ENCODE measurements at regions not wholly inside any gene's neighbourhood (a gene's known extent, or its start where the extent isn't known, plus 50 kb on each side); places are given as distances from the start of the nearest gene placed in this dataset.
A peak's percentile ranks its signal among the peaks of the same experiment; 100 is the strongest.

- no peak for DNase-seq (ENCODE audit: low spot score)
Observed at GRCh38 chr18:66138642-66139041, 387.8 kb downstream of the CDH7 start.

GRCh38 chr18:66136039-66136438, 385.2 kb downstream of the CDH7 start:
- peak; percentile 28 for DNase-seq (ENCODE audit: low spot score)

GRCh38 chr18:66129248-66129647, 378.4 kb downstream of the CDH7 start:
- DNase-seq (ENCODE audit: low spot score) = no peak

GRCh38 chr18:66126266-66126665, 375.5 kb downstream of the CDH7 start:
- no peak for DNase-seq (ENCODE audit: low spot score)

- peak; percentile 16 for DNase-seq (ENCODE audit: low spot score)
Observed at GRCh38 chr18:66124394-66124793, 373.6 kb downstream of the CDH7 start.

- no peak for DNase-seq (ENCODE audit: low spot score)
Observed at GRCh38 chr18:66119347-66119746, 368.5 kb downstream of the CDH7 start.

- no peak for DNase-seq (ENCODE audit: low spot score)
Observed at GRCh38 chr18:66111018-66111417, 360.2 kb downstream of the CDH7 start.

- no peak for DNase-seq (ENCODE audit: low spot score)
Observed at GRCh38 chr18:66110607-66111006, 359.8 kb downstream of the CDH7 start.

GRCh38 chr18:66109981-66110380, 359.2 kb downstream of the CDH7 start:
- DNase-seq (ENCODE audit: low spot score) = no peak

- DNase-seq (ENCODE audit: low spot score) = no peak
Observed at GRCh38 chr18:66107546-66107945, 356.7 kb downstream of the CDH7 start.

GRCh38 chr18:66105016-66105415, 354.2 kb downstream of the CDH7 start:
- DNase-seq (ENCODE audit: low spot score) = no peak

GRCh38 chr18:66103550-66103949, 352.7 kb downstream of the CDH7 start:
- no peak for DNase-seq (ENCODE audit: low spot score)

GRCh38 chr18:66083078-66083477, 332.3 kb downstream of the CDH7 start:
- DNase-seq (ENCODE audit: low spot score) = no peak

- DNase-seq (ENCODE audit: low spot score) = no peak
Observed at GRCh38 chr18:66078925-66079800, 328.4 kb downstream of the CDH7 start.

- DNase-seq (ENCODE audit: low spot score) = no peak
Observed at GRCh38 chr18:66077066-66077465, 326.3 kb downstream of the CDH7 start.

- no peak for DNase-seq (ENCODE audit: low spot score)
Observed at GRCh38 chr18:66066191-66066590, 315.4 kb downstream of the CDH7 start.

GRCh38 chr18:66048406-66048805, 297.6 kb downstream of the CDH7 start:
- no peak for DNase-seq (ENCODE audit: low spot score)

GRCh38 chr18:66046032-66046602, 295.3 kb downstream of the CDH7 start:
- no peak for DNase-seq (ENCODE audit: low spot score)

- no peak for DNase-seq (ENCODE audit: low spot score)
Observed at GRCh38 chr18:66043009-66043408, 292.2 kb downstream of the CDH7 start.

GRCh38 chr18:66013969-66014368, 263.2 kb downstream of the CDH7 start:
- DNase-seq (ENCODE audit: low spot score) = no peak

- no peak for DNase-seq (ENCODE audit: low spot score)
Observed at GRCh38 chr18:66011916-66012315, 261.1 kb downstream of the CDH7 start.

- DNase-seq (ENCODE audit: low spot score) = no peak
Observed at GRCh38 chr18:66005831-66006588, 255.2 kb downstream of the CDH7 start.
